Stimulated activated CD4-positive, alpha-beta T cell treated with anti-CD3 and anti-CD28 coated beads, Interleukin-12 subunit alpha, Interleukin-12 subunit beta, amount 100 ng/mL, for 48 hours (primary cell): ENCODE measurements at regions not wholly inside any gene's neighbourhood (a gene's known extent, or its start where the extent isn't known, plus 50 kb on each side); places are given as distances from the start of the nearest gene placed in this dataset.

Source experiments
- DNase-seq, 3 donors: peaks; one replicate each; pipeline ENCODE4 v3.0.0-alpha.2; 2020; ENCODE audit warnings: low read depth in 2 of 3, low spot score in 1 of 3

- no peak for DNase-seq
Observed at GRCh38 chr6:119620846-119621555, 271.4 kb upstream of the MAN1A1 start.

GRCh38 chr6:119614138-119614537 is 264.6 kb upstream of the MAN1A1 start:
- no peak for DNase-seq

- no peak for DNase-seq
Observed at GRCh38 chr6:119612911-119613381, 263.4 kb upstream of the MAN1A1 start.

- no peak for DNase-seq
Observed at GRCh38 chr6:119612176-119612891, 262.8 kb upstream of the MAN1A1 start.

- no peak for DNase-seq
Observed at GRCh38 chr6:119610754-119611153, 261.2 kb upstream of the MAN1A1 start.

GRCh38 chr6:119610265-119610664 is 260.7 kb upstream of the MAN1A1 start:
- DNase-seq: no peak

GRCh38 chr6:119609865-119610264 is 260.3 kb upstream of the MAN1A1 start:
- no peak for DNase-seq

GRCh38 chr6:119608994-119609393 is 259.4 kb upstream of the MAN1A1 start:
- no peak for DNase-seq

- DNase-seq: no peak
Observed at GRCh38 chr6:119604124-119604523, 254.6 kb upstream of the MAN1A1 start.

GRCh38 chr6:119603501-119603900 is 253.9 kb upstream of the MAN1A1 start:
- no peak for DNase-seq

- DNase-seq: no peak
Observed at GRCh38 chr6:119602215-119603178, 252.9 kb upstream of the MAN1A1 start.

GRCh38 chr6:119598883-119599282 is 249.3 kb upstream of the MAN1A1 start:
- no peak for DNase-seq

- DNase-seq: no peak
Observed at GRCh38 chr6:119594907-119595306, 245.3 kb upstream of the MAN1A1 start.

GRCh38 chr6:119591235-119591634 is 241.7 kb upstream of the MAN1A1 start:
- no peak for DNase-seq

- DNase-seq: no peak
Observed at GRCh38 chr6:119590066-119590465, 240.5 kb upstream of the MAN1A1 start.

- DNase-seq: no peak
Observed at GRCh38 chr6:119587537-119587936, 238.0 kb upstream of the MAN1A1 start.

- DNase-seq: no peak
Observed at GRCh38 chr6:119586250-119586882, 236.8 kb upstream of the MAN1A1 start.

- DNase-seq: no peak
Observed at GRCh38 chr6:119584088-119584487, 234.5 kb upstream of the MAN1A1 start.

- no peak for DNase-seq
Observed at GRCh38 chr6:119581220-119581619, 231.7 kb upstream of the MAN1A1 start.

- no peak for DNase-seq
Observed at GRCh38 chr6:119575721-119576120, 226.2 kb upstream of the MAN1A1 start.

GRCh38 chr6:119568580-119568979 is 219.0 kb upstream of the MAN1A1 start:
- no peak for DNase-seq
